NB4 (cell line): ENCODE measurements at regions not wholly inside any gene's neighbourhood (a gene's known extent, or its start where the extent isn't known, plus 50 kb on each side); places are given as distances from the start of the nearest gene placed in this dataset.
A peak's percentile ranks its signal among the peaks of the same experiment; 100 is the strongest.

Experiments
- DNase-seq: peaks from one replicate; pipeline ENCODE4 v3.0.0; 2010; ENCODE audit warnings: low read depth
- H3K4me3 ChIP-seq: one replicate; pipeline ENCODE4 v1.5.1; 2011; ENCODE audit warnings: mild to moderate bottlenecking, low read depth, low read length, moderate library complexity
- MYC ChIP-seq: IDR thresholded peaks from 2 replicates; pipeline ENCODE4 v1.6.1; 2011; ENCODE audit warnings: low read depth, low read length
- POLR2A ChIP-seq: IDR thresholded peaks from 2 replicates; pipeline ENCODE4 v1.6.1; 2011; ENCODE audit warnings: mild to moderate bottlenecking; ENCODE audit not compliant: insufficient read length; ENCODE audit errors: extremely low read depth
- TF ChIP-seq, protein P1 (sequence below): IDR thresholded peaks from one replicate; pipeline ENCODE4 v1.5.1; 2012; ENCODE audit warnings: low read depth, low read length
- TF ChIP-seq, protein P2 (sequence below): IDR thresholded peaks from 2 replicates; pipeline ENCODE4 v1.6.1; 2011; ENCODE audit warnings: low read depth, low read length

DNA sequence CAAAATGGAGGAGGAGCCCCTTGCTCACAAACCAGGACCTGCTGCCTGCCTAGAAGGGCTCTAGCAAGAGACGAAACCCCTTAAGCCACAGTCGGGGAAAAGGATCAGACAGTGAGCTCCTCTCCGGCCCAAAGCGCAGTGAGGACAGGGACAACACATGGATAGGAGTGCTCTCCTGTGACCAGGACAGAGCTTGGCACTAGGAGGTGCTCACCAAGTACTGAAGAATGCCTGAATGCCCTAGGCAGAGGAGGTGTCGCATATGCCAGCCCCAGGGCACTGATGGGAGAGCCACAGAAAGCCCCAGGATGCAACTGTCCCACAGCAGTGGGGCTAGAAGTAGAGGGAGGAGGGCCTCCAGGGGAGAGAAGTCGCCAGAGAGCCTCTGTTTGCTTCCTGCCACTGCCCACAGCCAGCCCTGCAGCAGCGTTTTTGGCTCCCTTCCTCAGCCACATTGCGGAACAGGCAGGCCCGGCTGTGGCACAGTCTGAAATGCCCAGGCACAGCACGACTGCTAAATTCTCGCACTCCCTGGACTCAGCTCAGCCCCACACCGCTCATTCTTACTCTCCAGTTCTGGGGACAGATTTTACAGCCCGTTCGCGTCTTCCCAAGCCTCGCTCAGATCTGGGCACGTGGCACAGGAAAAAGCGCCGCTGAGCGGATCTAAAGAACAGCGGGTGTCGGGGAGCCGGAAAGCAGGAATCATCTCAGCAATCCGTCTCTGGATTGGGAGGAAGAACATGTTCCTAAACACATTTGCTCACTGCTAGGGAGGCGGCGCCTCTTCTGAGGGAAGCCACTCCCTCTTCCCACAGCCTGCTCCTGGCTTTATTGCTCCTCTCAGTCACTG, 98.7 kb upstream of the POU3F3 start:
- TF ChIP-seq, protein P1, sequence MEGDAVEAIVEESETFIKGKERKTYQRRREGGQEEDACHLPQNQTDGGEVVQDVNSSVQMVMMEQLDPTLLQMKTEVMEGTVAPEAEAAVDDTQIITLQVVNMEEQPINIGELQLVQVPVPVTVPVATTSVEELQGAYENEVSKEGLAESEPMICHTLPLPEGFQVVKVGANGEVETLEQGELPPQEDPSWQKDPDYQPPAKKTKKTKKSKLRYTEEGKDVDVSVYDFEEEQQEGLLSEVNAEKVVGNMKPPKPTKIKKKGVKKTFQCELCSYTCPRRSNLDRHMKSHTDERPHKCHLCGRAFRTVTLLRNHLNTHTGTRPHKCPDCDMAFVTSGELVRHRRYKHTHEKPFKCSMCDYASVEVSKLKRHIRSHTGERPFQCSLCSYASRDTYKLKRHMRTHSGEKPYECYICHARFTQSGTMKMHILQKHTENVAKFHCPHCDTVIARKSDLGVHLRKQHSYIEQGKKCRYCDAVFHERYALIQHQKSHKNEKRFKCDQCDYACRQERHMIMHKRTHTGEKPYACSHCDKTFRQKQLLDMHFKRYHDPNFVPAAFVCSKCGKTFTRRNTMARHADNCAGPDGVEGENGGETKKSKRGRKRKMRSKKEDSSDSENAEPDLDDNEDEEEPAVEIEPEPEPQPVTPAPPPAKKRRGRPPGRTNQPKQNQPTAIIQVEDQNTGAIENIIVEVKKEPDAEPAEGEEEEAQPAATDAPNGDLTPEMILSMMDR: no peak
- TF ChIP-seq MYC (0 out of 2 replicates have a peak, but pooled peaks have one; percentile 26), POLR2A (no peak)
- TF ChIP-seq, protein P2, sequence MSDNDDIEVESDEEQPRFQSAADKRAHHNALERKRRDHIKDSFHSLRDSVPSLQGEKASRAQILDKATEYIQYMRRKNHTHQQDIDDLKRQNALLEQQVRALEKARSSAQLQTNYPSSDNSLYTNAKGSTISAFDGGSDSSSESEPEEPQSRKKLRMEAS: 0 out of 2 replicates have a peak, but pooled peaks have one; percentile 22
- DNase-seq: peak; percentile 29
- H3K4me3 ChIP-seq: no peak overlapping the region

DNA sequence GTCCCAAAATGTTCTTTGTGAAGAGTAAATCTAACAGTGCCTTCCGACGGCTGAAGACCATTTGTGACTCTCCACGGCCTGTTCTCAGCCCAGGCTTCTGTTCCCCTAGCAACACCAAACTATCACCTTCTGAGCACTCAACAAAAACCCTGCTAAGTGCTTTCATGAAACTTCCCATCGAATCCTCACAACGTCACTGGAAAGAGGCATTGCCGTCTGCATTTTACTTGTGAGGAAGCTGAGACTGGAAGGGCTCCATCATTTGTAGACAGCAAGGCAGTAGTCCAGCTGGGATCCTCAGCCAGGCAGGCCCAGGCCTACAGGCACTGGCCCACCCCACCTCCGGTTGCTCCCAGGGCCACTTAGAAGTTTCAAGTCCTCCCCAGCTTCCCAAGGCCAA, 97.8 kb upstream of the POU3F3 start:
- no peak for TF ChIP-seq POLR2A
- TF ChIP-seq, protein P2: no peak
- TF ChIP-seq, protein P1: no peak
- no peak for DNase-seq

DNA sequence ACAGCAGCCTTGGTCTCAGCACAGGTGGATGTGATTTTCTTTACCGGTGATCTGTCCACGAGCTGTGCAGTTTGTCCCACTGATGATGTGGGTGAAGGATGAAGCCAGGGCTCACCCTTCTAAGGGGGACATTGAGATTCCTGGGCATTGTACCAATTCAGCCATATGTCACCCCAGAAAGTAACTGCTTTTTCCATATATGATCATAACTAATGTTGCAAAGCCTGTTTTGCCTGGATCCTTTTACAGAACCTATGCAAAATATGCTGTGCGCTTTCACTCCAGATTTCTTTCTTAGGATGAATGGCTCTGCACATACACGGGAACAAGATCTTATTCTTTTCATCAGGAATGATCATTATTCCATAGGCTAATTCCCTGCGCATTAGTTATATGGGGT, 96.9 kb upstream of the POU3F3 start:
- no peak overlapping the region for H3K4me3 ChIP-seq
- no peak for DNase-seq

More for the DNA sequence above, 97.8 kb upstream of the POU3F3 start:
- H3K4me3 ChIP-seq: no peak overlapping the region

DNA sequence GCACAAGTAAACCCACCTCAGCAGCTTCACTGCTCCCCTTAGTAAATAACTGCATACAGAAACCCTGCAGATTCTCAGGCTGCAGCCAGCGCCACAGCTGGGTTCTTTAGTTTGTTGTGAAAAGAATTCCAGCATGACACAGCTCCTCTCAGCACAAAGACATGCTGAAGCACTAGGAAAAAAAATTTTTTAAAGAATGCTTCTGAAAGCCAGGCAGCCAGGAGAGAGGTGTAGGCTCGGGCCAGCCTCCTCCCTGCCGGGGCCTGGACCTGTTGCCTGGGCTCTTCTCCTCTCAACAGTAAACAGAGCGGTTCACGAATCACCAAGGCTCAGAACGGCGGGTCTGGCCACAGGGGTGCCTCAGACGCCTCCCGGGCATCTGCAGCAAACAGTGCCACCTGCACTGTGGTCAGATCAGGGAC, 95.7 kb upstream of the POU3F3 start:
- no peak for DNase-seq
- no peak for TF ChIP-seq POLR2A
- no peak overlapping the region for H3K4me3 ChIP-seq

More for the DNA sequence above, 96.9 kb upstream of the POU3F3 start:
- no peak for TF ChIP-seq MYC

DNA sequence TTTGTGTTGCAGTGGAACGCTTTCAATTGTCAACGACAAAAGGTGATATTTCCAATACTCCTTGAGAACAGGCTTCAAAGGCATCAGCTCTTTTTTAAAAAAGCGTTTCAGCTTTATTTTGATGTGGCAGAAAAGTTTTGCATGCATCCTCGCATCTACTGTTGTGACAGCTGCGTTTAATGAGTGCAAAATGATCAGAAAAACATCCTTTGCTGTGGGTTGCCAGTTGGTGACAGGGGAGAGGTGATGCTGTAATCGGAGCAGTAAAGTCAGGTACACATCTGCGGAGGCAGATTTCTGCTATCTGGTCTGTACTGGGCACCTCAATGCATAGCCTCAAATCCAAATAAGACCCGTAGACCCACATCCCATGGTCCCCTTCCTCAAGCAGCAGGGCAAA, 91.9 kb upstream of the POU3F3 start:
- H3K4me3 ChIP-seq: no peak overlapping the region
- no peak for DNase-seq
- TF ChIP-seq MYC: no peak
- TF ChIP-seq, protein P2: no peak
- TF ChIP-seq POLR2A: no peak

DNA sequence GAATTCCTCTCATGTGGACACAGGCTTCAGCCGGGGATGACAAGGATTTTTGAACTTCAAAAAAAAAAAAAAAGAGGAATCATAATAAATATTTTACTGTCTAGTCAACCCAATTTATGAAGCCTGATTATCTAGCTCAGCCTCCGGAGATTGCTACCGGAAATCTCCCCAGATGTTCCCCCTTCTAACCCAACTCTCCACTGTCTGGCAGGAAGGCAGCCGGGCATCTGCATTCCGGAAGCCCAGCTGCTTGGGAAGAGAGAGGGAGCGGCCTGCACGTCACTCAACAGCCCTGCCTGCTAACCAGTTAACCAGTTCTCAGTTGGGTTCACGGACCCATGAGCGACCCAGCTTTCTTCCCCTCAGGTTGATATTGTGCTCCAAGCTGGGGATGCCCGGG, 87.2 kb upstream of the POU3F3 start:
- H3K4me3 ChIP-seq: no peak overlapping the region
- DNase-seq: no peak
- TF ChIP-seq, protein P2: no peak
- TF ChIP-seq MYC (no peak), POLR2A (no peak)
- TF ChIP-seq, protein P1: no peak

DNA sequence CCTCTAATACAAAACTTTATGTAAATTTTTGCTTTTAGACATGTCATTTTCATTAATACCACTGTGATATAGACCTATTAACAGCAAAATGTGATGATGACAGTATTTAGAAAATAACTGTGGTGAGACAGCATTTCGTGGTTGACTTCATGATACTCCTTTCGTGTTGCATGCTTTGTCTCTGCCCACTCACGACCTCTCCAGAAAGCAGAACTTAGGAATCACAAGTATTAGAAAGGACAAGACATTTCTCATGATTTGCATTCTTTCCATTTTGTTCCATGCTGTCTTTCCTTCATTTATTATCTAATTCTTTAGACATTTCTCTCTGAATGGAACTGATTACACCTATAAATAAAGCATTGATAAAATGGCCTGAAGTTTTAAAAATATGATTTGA, 85.2 kb upstream of the POU3F3 start:
- TF ChIP-seq, protein P2: no peak
- no peak for TF ChIP-seq POLR2A
- TF ChIP-seq, protein P1: no peak
- no peak for TF ChIP-seq MYC

More for the DNA sequence above, 85.2 kb upstream of the POU3F3 start:
- no peak overlapping the region for H3K4me3 ChIP-seq
- no peak for DNase-seq
